SIG-M5 treated with dmso at 0.1 percent for 504 hours (cell line): ENCODE measurements at regions not wholly inside any gene's neighbourhood (a gene's known extent, or its start where the extent isn't known, plus 50 kb on each side); places are given as distances from the start of the nearest gene placed in this dataset.
"Not testable (repeated sequence)": the region's sequence is repeated elsewhere in the genome, so short reads cannot be mapped to it uniquely, and the experiment has no call there.

Experiments
- DNase-seq: peaks from one replicate; lab custom pipeline; 2025; ENCODE audit not compliant: unreplicated experiment; lab: John Stamatoyannopoulos, UW

DNA sequence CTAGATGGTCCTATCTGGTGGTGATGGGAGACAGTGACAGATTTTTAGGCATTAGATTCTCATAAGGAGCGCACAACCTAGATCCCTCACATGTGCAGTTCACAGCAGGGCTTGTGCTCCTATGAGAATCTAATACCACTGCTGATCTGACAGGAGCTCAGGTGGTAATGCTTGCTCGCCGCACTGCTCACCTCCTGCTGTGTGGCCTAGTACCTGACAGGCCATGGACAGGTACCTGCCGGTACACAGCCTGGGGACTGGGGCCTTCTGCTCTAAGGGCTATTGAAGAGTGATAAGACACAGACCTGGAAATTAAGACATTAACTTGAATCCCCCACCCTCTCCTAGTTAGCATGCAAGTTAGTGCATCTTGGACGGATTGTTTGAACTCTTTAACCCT, 64.4 kb downstream of the KLRB1 start:
- DNase-seq: not testable (repeated sequence)

DNA sequence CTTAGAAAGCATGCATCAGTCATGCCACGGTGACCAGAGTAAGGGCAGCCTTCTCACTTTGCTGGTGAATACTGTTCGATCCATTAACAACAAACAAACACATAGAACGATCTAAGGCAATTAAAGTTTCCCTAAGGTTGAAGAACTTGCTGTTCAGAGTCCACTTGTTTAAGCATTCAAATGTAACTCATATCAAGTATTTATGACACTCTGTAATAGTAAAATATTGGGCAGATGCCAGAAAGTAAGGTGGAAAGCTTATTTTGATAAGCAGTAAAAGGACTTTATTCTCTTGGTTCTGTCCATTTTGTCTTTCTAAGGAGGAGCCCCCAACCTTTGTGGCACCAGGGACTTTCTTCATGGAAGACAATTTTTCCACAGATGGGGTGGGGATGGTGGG, 64.9 kb downstream of the KLRB1 start:
- DNase-seq: not testable (repeated sequence)

DNA sequence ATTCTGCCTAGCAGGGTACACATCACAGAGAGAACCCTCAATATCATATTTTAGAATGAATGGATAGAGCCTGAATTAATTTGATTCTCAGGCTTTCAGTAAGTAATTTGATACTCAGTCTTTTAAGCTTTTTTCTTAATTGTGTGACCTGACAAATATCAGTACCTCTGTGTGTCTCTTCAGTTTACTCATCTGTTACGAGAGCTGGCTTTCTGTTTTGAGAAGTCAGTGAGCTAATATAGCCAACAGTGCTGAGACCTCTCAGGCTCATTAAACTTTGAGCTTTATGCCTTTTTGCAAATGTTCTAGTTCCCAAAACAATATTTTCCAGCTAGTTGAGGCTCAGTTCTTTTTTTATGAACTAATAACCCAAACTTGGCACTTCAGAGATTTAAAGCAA, 91.8 kb downstream of the KLRB1 start:
- not testable (repeated sequence) for DNase-seq

DNA sequence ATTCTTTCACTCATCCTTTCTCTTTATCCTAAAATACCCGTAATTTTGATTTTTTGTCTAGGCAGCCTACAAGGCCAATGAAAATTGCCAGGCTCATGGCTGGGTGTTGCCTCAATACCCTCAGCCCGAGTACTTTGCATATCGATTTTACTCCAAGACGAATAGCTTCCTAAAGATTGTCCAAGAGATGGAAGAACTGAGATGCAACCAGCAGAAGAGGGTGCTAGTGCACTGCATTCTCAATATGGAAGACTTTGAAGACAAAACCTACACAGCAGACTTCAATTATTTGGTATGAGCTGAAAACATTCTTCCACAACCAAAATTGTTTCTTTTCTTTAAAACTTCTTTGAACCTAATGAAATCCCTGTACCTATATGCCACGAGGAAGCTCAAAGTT, 95.0 kb downstream of the KLRB1 start:
- DNase-seq: not testable (repeated sequence)

GRCh38 chr12:9510392-9511011, 97.2 kb downstream of the KLRB1 start:
- not testable (repeated sequence) for DNase-seq

DNA sequence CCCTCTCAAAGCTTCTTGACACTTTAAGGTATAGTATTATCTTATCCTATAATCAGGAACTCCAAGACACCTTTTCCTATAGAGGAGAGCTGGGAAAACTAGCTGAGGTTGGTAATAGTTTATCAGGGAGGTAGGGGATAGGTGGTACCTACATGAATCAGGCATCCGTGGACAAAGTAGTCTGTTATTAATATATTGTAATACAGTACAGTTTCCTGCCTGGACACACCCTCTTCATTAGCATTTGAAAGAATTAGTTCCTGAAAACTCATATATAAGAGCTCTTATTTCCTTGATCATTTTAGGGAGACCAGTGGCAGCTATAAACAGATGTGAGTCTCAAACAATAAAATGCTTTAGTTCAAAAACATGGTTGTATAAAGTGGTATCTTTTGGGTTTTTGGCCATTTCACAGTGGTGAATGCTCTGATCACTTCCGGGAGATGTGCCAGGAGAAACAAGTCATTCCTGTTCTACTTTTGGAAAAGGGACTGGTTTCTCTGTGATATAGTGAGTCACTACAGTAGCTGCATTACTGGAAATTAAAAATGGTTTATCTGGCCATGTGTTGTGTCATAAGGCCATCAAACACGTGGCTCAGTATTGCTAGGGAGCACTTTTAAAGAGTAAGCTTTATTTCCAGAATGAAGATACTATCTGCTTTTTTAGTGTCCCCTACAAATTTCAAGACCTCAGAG, 98.1 kb downstream of the KLRB1 start:
- no peak for DNase-seq

GRCh38 chr12:9506746-9507145, 101.0 kb downstream of the KLRB1 start:
- no peak for DNase-seq

DNA sequence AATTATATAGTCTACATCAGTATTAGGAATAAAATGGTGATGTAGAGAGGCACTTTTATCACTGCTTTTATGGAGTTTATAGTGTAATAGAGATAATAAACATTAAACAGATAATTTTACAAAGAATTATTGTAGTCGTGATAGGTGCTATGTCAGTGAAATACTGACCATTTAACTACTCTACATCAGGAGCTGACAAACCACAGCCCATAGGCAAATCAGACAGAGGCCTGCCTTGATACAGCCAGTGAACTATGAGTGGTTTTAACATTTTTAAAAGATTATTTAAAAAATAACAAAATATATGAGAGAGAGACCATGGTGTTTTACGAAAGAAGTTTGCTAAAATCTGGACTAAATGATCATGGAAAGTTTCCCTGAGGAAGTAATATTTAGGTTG, 104.3 kb downstream of the KLRB1 start:
- DNase-seq: not testable (repeated sequence)

DNA sequence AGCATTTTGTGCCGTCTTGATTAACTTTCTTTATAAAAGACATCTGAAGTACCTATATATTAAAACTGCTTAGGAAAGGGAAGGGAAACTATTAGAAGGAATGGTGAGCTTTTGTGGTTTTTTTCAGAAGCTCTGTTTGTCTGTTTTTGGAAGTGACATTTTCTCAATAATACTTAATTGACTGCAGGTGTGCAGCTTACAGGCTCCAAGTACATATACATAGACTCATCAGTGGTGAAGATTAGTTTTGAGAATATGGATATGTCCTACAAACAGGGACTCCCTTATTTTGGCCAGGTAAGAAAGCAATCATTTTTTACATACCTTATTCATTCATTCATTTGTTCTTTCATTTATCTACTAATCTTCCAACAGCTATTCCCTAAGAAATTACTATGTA, 104.9 kb downstream of the KLRB1 start:
- not testable (repeated sequence) for DNase-seq

- not testable (repeated sequence) for DNase-seq
Observed at GRCh38 chr12:9493325-9493724, 114.4 kb downstream of the KLRB1 start.

- not testable (repeated sequence) for DNase-seq
Observed at GRCh38 chr12:9481289-9481688, 126.4 kb downstream of the KLRB1 start.

DNA sequence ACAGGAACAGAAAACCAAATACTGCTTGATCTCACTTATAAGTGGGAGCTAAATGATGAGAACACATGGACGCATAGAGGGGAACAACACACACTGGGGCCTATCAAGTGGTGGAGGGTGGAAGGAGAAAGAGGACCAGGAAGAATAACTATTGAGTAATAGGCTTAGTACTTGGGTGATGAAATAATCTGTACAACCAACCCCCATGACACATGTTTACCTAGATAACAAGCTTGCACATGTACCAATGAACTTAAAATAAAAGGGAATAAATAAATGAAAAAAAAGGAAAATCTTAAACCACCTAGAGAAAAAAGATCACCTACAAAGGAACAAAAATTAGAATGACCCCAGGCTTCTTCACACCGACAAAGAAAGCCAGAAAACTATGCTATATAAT, 133.5 kb downstream of the KLRB1 start:
- DNase-seq: peak; percentile 48

- DNase-seq: not testable (repeated sequence)
Observed at GRCh38 chr12:9473638-9474037, 134.1 kb downstream of the KLRB1 start.

GRCh38 chr12:9471501-9471900, 136.2 kb downstream of the KLRB1 start:
- DNase-seq: not testable (repeated sequence)

DNA sequence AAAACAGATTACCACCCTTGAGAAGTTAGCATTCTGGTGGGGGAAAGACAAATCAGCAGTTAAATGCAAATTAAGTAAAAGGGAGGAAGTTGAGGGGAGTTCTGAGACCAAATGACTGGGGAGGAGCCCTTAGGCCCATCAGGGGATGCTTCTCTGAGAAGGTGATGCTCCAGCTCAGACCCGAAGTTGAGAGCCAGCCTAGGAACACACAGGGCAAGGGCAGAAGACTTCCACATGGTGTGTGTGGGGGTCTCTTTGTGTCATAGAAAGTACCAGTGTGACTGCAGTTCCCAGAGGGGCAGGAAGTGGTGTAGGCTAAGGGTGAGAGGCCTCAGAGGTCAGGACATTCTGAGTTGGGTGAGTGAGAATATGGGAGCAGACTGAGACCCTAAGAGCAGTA, 137.3 kb downstream of the KLRB1 start:
- DNase-seq: not testable (repeated sequence)

DNA sequence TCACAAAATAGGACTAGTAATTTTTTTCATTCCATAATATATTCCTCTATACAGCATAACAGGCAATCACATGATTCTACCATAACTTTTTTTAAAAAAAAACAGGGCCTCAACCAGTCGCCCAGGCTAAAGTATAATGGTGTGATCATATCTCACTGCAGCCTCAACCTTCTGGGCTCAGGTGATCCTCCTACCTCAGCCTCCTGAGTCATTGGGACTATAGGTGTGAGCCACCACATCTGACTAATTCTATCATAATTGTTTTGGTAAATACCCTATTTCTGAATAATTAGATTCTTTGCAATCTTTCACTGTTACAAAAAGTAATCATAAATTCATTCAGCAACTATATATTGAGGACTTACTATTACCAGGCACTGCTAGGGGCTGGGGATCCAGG, 137.8 kb downstream of the KLRB1 start:
- DNase-seq: not testable (repeated sequence)

- DNase-seq: not testable (repeated sequence)
Observed at GRCh38 chr12:9469463-9469862, 138.3 kb downstream of the KLRB1 start.

DNA sequence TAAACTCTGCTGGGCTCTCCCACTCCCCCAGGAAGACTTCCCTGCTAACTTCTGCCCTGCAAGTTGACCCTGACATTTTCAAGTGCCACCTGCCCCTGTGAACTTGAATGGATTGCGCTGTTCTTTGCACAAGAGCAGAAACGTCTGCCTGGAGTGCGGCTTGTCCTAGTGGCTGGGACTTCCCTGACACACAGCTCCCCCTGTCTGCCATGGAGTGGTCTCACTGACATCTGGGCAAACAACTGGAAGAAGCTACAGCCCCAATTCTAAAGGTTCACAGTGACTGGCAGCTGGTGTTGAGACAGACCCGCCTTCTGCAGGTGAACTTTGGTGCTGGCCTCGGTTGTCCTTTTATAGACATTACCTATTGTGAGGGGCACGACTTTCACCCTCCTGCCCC, 138.7 kb downstream of the KLRB1 start:
- DNase-seq: peak; percentile 80

GRCh38 chr12:9468144-9468543, 139.6 kb downstream of the KLRB1 start:
- not testable (repeated sequence) for DNase-seq

DNA sequence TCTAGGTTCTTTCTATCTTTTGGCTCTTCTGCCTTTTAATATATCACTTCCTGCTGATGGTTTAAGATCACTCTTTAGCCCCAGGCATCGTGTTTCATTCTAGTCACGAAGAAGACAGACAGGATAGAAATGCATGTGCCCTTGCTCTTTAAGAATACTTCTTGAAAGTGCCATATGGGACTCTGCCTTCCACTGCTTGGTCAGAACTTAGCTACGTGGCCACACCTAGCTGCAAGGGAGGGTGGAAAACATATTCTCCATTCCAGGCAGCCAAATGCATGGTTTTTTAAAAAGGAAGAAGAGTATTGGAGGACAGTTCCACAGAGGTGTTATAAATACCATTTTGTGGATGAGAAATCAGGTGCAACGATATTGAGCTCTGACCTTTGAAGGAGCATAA, 143.3 kb downstream of the KLRB1 start:
- DNase-seq: no peak

GRCh38 chr12:9455516-9455915, 152.2 kb downstream of the KLRB1 start:
- DNase-seq: not testable (repeated sequence)

- not testable (repeated sequence) for DNase-seq
Observed at GRCh38 chr12:9454021-9454420, 153.7 kb downstream of the KLRB1 start.

GRCh38 chr12:9450127-9450567, 157.6 kb downstream of the KLRB1 start:
- DNase-seq: not testable (repeated sequence)
